Tibial nerve (tissue), 4 donors: ENCODE measurements at regions not wholly inside any gene's neighbourhood (a gene's known extent, or its start where the extent isn't known, plus 50 kb on each side); places are given as distances from the start of the nearest gene placed in this dataset.
"Not testable (repeated sequence)": the region's sequence is repeated elsewhere in the genome, so short reads cannot be mapped to it uniquely, and the experiment has no call there.

Source experiments
- CTCF ChIP-seq, 5 experiments: fragments of 200-600 bp in 3 of 5; fragments of 450-650 bp in 2 of 5; sonication (generic) in 3 of 5; IDR thresholded peaks; one replicate each; pipeline ENCODE4 v1.5.1; 2016 to 2019; ENCODE audit warnings: antibody characterized with exemption in 5 of 5, mild to moderate bottlenecking in 3 of 5, moderate library complexity in 2 of 5
- EP300 ChIP-seq, 2 donors: sonication (generic); formaldehyde crosslinking; IDR thresholded peaks; one replicate each; pipeline ENCODE4 v1.6.1; 2017; ENCODE audit warnings: antibody characterized with exemption in 2 of 2, mild to moderate bottlenecking in 1 of 2
- POLR2A ChIP-seq, 2 donors: fragments of 450-650 bp; IDR thresholded peaks; one replicate each; pipeline ENCODE4 v1.6.1; 2017; ENCODE audit warnings: antibody characterized with exemption in 2 of 2, mild to moderate bottlenecking in 2 of 2, moderate library complexity in 2 of 2

GRCh38 chr15:47077846-47078245 is 639.5 kb upstream of the SEMA6D start:
- not testable (repeated sequence) for TF ChIP-seq CTCF, POLR2A, EP300 (IDR thresholded peaks at IDR 0.05)
